ENCODE measurements at regions not wholly inside any gene's neighbourhood (a gene's known extent, or its start where the extent isn't known, plus 50 kb on each side); places are given as distances from the start of the nearest gene placed in this dataset.

DNA sequence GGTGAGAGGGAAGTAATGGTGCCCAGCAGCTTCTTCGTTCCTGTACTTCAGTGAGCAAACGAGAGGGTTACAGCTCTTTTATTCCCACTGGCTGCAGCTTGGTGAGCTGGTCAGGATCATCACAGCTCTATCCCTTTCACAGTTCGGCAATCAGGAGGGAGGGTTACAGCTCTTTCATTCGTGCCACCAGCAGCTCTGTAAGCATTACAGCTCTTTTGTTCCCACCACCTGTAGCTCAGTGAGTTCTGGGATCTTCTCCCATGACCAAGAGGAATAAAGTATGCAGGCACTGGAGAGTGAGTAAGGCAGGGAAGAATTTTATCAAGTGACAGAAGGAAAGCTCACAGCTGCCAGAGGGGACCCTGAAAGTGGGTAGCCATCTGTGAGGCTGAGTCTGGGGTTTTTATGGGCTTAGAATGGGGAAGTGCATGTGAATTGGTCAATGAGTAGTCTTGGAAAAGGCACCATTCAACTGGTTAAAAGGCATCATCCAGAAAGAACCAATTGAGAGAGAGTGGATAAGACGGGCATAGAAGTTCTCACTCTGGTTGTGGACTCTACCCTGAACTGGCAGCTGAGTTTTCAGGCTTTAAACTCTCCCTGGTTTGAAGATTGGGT, 123.7 kb downstream of the COX18 start:
- no peaks in the 10 kb centered on the region for H3K36me3 ChIP-seq
- 81 to 83% methylated on average over 5 of the region's 5 CpGs for WGBS, 2 donors
- TF ChIP-seq, protein P1, sequence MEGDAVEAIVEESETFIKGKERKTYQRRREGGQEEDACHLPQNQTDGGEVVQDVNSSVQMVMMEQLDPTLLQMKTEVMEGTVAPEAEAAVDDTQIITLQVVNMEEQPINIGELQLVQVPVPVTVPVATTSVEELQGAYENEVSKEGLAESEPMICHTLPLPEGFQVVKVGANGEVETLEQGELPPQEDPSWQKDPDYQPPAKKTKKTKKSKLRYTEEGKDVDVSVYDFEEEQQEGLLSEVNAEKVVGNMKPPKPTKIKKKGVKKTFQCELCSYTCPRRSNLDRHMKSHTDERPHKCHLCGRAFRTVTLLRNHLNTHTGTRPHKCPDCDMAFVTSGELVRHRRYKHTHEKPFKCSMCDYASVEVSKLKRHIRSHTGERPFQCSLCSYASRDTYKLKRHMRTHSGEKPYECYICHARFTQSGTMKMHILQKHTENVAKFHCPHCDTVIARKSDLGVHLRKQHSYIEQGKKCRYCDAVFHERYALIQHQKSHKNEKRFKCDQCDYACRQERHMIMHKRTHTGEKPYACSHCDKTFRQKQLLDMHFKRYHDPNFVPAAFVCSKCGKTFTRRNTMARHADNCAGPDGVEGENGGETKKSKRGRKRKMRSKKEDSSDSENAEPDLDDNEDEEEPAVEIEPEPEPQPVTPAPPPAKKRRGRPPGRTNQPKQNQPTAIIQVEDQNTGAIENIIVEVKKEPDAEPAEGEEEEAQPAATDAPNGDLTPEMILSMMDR (IDR thresholded peaks at IDR 0.05), result no peak
- peaks cover 0 to 5% (median 0%) of the 10 kb centered on the region in 11 donors for H3K9me3 ChIP-seq
- H3K4me1 ChIP-seq, result no peaks in the 10 kb centered on the region
- peaks cover 0 to 3% (median 0%) of the 10 kb centered on the region in 7 donors for H3K27me3 ChIP-seq
- ATAC-seq (no peak), DNase-seq (no peak)
- H3K27ac ChIP-seq, result no peak overlapping the region
- intact Hi-C loops (cut with DNase I), result no loop called here
- H3K4me3 ChIP-seq, result no peak overlapping the region

DNA sequence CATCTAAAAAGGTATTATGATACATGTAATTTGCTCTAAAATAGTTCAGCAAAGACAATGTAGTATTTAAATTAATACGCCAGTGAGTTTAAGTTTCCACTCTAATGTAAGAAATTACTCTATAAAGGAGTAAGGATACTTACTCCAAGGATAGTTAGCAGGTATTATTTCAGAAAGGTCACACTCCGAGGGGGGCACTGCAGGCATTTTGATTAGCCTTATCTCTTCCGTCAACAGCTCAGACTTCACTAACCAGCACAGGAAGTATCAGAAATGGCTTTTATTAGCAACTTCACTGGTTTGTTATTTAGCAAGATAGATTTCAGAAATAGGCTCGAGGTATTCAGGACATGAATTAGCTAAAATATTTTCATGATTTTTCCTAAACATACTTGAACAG, 127.0 kb downstream of the COX18 start:
- no peak overlapping the region for H3K27ac ChIP-seq
- intact Hi-C loops (cut with DNase I), result no loop called here

DNA sequence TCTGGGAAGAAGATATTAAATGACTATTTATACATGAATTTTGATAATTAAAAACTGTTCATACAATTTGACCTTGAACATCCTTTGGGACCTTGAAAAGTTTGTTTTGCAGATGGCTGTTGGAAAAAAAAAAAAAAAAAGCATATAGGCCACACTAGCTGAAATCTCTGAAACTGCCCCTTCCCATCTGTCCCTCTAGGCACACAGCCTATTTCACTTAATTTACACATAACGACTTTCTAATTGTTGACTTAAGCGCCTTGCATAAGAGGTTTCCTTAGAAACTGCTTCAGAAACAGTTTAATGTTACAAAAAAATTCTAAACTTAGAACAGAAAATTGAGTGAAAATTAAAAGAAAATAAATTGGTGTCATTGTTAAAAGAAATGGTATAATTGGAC, 131.0 kb downstream of the COX18 start:
- peaks cover 0 to 3% (median 0%) of the 10 kb centered on the region in 7 donors for H3K27me3 ChIP-seq
- H3K36me3 ChIP-seq, result no peaks in the 10 kb centered on the region
- no peak overlapping the region for H3K27ac ChIP-seq
- no peaks in the 10 kb centered on the region for H3K4me1 ChIP-seq
- H3K9me3 ChIP-seq, result no peaks in the 10 kb centered on the region
- no peak overlapping the region for H3K4me3 ChIP-seq
- DNase-seq (no peak), ATAC-seq (no peak)
- WGBS, 2 donors, result 76 to 81% methylated on average over 2 of the region's 2 CpGs
- intact Hi-C loops (cut with DNase I), result no loop called here
- TF ChIP-seq, protein P1 (IDR thresholded peaks at IDR 0.05), result no peak

More for the DNA sequence above, 127.0 kb downstream of the COX18 start:
- peaks cover 0 to 5% (median 0%) of the 10 kb centered on the region in 11 donors for H3K9me3 ChIP-seq
- no peak overlapping the region for H3K4me3 ChIP-seq
- ATAC-seq (no peak), DNase-seq (no peak)
- no peaks in the 10 kb centered on the region for H3K4me1 ChIP-seq
- H3K36me3 ChIP-seq, result no peaks in the 10 kb centered on the region
- TF ChIP-seq, protein P1 (IDR thresholded peaks at IDR 0.05), result no peak
- WGBS, 2 donors, result 36 to 38% methylated on average over 4 of the region's 4 CpGs
- H3K27me3 ChIP-seq, result peaks cover 0 to 3% (median 0%) of the 10 kb centered on the region in 7 donors

DNA sequence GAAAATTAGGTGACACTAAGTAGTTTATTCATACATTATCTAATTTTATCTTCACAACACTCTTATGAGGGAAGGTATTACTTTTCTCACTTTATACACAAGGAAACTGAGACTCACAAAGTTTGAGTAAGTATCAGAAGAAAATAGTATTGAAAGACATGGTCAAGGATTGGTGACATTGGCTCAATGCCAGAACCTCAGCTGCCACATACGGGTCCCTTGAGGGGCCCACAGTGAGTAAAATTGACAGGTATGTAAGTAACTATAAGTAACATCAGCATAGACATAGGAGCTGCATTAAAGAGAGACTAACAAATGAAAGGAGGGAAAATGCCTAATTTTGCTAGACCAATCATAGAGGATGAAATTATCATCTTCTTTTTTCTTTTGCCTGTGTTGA, 134.1 kb downstream of the COX18 start:
- no peaks in the 10 kb centered on the region for H3K9me3 ChIP-seq
- H3K4me3 ChIP-seq, result no peak overlapping the region
- ATAC-seq, result no peak
- no peaks in the 10 kb centered on the region for H3K4me1 ChIP-seq
- H3K27me3 ChIP-seq, result no peaks in the 10 kb centered on the region
- H3K27ac ChIP-seq, result no peak overlapping the region
- TF ChIP-seq, protein P1 (IDR thresholded peaks at IDR 0.05), result no peak
- H3K36me3 ChIP-seq, result no peaks in the 10 kb centered on the region
- WGBS, 2 donors, result 30% methylated on average over 1 of the region's 1 CpG
- intact Hi-C loops (cut with DNase I), result no loop called here
- no peak for DNase-seq
